OCI-LY1 (cell line): ENCODE measurements at regions not wholly inside any gene's neighbourhood (a gene's known extent, or its start where the extent isn't known, plus 50 kb on each side); places are given as distances from the start of the nearest gene placed in this dataset.

Experiments used
- H2AFZ ChIP-seq: fragments of 200-600 bp; sonication (generic), shearing (Covaris generic); 2 replicates; pipeline ENCODE4 v1.6.0; 2014; ENCODE audit warnings: antibody characterized with exemption, mild to moderate bottlenecking, low read length
- H3F3A ChIP-seq: fragments of 200-600 bp; sonication (generic), shearing (Covaris generic); 2 replicates; pipeline ENCODE4 v1.6.0; 2014; ENCODE audit warnings: mild to moderate bottlenecking, antibody characterized with exemption, low read length, moderate library complexity; ENCODE audit not compliant: insufficient read depth
- H3K27ac ChIP-seq: fragments of 200-600 bp; sonication (generic); 2 replicates; pipeline ENCODE4 v1.5.1; 2014; ENCODE audit warnings: low read length, mixed run types, mild to moderate bottlenecking, low read depth; ENCODE audit not compliant: poor library complexity, severe bottlenecking
- H3K27me3 ChIP-seq: fragments of 200-600 bp; sonication (generic); 2 replicates; pipeline ENCODE4 v1.6.0; 2014; ENCODE audit warnings: antibody characterized with exemption, mild to moderate bottlenecking, low read length, moderate library complexity; ENCODE audit not compliant: insufficient read depth
- H3K36me3 ChIP-seq: fragments of 200-600 bp; sonication (generic); 2 replicates; pipeline ENCODE4 v1.6.1; 2014; ENCODE audit warnings: mild to moderate bottlenecking, antibody characterized with exemption, low read length, moderate library complexity, mixed read lengths; ENCODE audit not compliant: insufficient read depth
- H3K4me1 ChIP-seq: fragments of 200-600 bp; sonication (generic); 2 replicates; pipeline ENCODE4 v1.5.1; 2014; ENCODE audit warnings: mild to moderate bottlenecking, low read length, moderate library complexity; ENCODE audit not compliant: insufficient read depth, severe bottlenecking
- H3K4me2 ChIP-seq: fragments of 200-600 bp; sonication (generic), shearing (Covaris generic); 2 replicates; pipeline ENCODE4 v1.6.1; 2014; ENCODE audit warnings: low read length
- H3K4me3 ChIP-seq: fragments of 200-600 bp; sonication (generic); 2 replicates; pipeline ENCODE4 v1.5.1; 2014; ENCODE audit warnings: low read length, low read depth, mild to moderate bottlenecking, mixed read lengths; ENCODE audit not compliant: poor library complexity, severe bottlenecking
- H3K79me2 ChIP-seq: fragments of 200-600 bp; shearing (Covaris generic); 2 replicates; pipeline ENCODE4 v1.6.1; 2016; ENCODE audit warnings: mixed run types, low read length, mixed read lengths; ENCODE audit not compliant: insufficient read depth
- H3K9ac ChIP-seq: fragments of 200-600 bp; sonication (generic), shearing (Covaris generic); 2 replicates; pipeline ENCODE4 v1.6.1; 2014; ENCODE audit warnings: mild to moderate bottlenecking, low read length, mixed read lengths
- H3K9me2 ChIP-seq: fragments of 200-600 bp; sonication (generic), shearing (Covaris generic); 2 replicates; pipeline ENCODE4 v1.6.1; 2014; ENCODE audit warnings: low read depth, mild to moderate bottlenecking, low read length, mixed read lengths
- H3K9me3 ChIP-seq: fragments of 200-600 bp; shearing (Covaris generic); 2 replicates; pipeline ENCODE4 v1.6.1; 2014; ENCODE audit warnings: low read length, mixed read lengths
- H4K20me1 ChIP-seq: fragments of 200-600 bp; sonication (generic), shearing (Covaris generic); 2 replicates; pipeline ENCODE4 v1.6.0; 2016; ENCODE audit warnings: mild to moderate bottlenecking, low read length; ENCODE audit not compliant: insufficient read depth
- CTCF ChIP-seq: fragments of 200-600 bp; sonication (generic), shearing (Covaris generic); IDR thresholded peaks from 2 replicates; pipeline ENCODE4 v1.5.1; 2017; ENCODE audit warnings: mild to moderate bottlenecking, antibody characterized with exemption, low read length, moderate library complexity, mixed read lengths
- EZH2 ChIP-seq: fragments of 200-600 bp; sonication (generic), shearing (Covaris generic); IDR thresholded peaks from 2 replicates; pipeline ENCODE4 v1.8.0; 2017; ENCODE audit warnings: borderline replicate concordance, mixed run types, mild to moderate bottlenecking, antibody characterized with exemption, low read length, moderate library complexity, mixed read lengths

- Histone ChIP-seq H3K36me3 (no peaks in the 10 kb centered on the region), H3F3A (no peaks in the 10 kb centered on the region), H3K4me2 (no peak overlapping the region), H3K79me2 (no peaks in the 10 kb centered on the region), H3K4me3 (no peak overlapping the region), H2AFZ (no peak overlapping the region), H3K27me3 (no peaks in the 10 kb centered on the region), H4K20me1 (no peaks in the 10 kb centered on the region), H3K9me2 (no peaks in the 10 kb centered on the region), H3K4me1 (no peaks in the 10 kb centered on the region), H3K27ac (no peak overlapping the region), H3K9me3 (no peaks in the 10 kb centered on the region), H3K9ac (no peak overlapping the region)
- TF ChIP-seq CTCF = no peak
- TF ChIP-seq EZH2 = no peak
Observed at GRCh38 chr21:36605426-36605825, 93.5 kb upstream of the SIM2 start.

GRCh38 chr21:36606287-36606982, 92.5 kb upstream of the SIM2 start:
- no peaks in the 10 kb centered on the region for H3K9me2 ChIP-seq
- no peak for TF ChIP-seq CTCF
- no peak for TF ChIP-seq EZH2
- H3K9me3 ChIP-seq = no peaks in the 10 kb centered on the region
- H3K4me1 ChIP-seq = no peaks in the 10 kb centered on the region
- no peaks in the 10 kb centered on the region for H3K79me2 ChIP-seq
- H2AFZ ChIP-seq = no peak overlapping the region
- 0 out of 2 replicates have a peak, but pooled peaks cover 3% of the 10 kb centered on the region for H3K27me3 ChIP-seq
- H3K27ac ChIP-seq = no peak overlapping the region
- no peaks in the 10 kb centered on the region for H3F3A ChIP-seq
- H3K36me3 ChIP-seq = no peaks in the 10 kb centered on the region
- no peak overlapping the region for H3K9ac ChIP-seq
- no peak overlapping the region for H3K4me3 ChIP-seq
- no peaks in the 10 kb centered on the region for H4K20me1 ChIP-seq
- no peak overlapping the region for H3K4me2 ChIP-seq

- TF ChIP-seq CTCF = no peak
- no peak for TF ChIP-seq EZH2
- Histone ChIP-seq H2AFZ (no peak overlapping the region), H3K9me2 (no peaks in the 10 kb centered on the region), H4K20me1 (no peaks in the 10 kb centered on the region), H3K79me2 (no peaks in the 10 kb centered on the region), H3K9ac (no peak overlapping the region), H3K27me3 (peaks cover 3% of the 10 kb centered on the region; the same call in 1 of the 2 replicates), H3K36me3 (no peaks in the 10 kb centered on the region), H3K27ac (no peak overlapping the region), H3F3A (no peaks in the 10 kb centered on the region), H3K4me1 (no peaks in the 10 kb centered on the region), H3K4me3 (no peak overlapping the region), H3K9me3 (no peaks in the 10 kb centered on the region), H3K4me2 (no peak overlapping the region)
Observed at GRCh38 chr21:36606983-36607325, 92.0 kb upstream of the SIM2 start.
